ENCODE measurements at regions not wholly inside any gene's neighbourhood (a gene's known extent, or its start where the extent isn't known, plus 50 kb on each side); places are given as distances from the start of the nearest gene placed in this dataset.

DNA sequence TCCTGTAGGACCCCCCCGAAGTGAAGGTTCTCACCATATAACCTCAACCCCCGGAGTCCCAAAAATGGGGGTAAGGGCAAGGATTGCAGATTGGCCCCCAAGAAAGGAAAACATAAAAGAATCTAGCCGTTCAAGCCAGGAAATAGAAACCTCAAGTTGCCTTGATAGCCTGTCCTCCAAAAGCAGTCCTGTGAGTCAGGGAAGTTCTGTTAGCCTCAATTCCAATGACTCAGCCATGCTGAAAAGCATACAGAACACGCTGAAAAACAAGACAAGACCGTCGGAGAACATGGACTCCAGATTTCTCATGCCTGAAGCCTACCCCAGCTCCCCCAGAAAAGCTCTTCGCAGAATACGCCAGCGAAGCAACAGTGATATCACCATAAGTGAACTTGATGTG lies 344.2 kb upstream of the RGS6 start:
- TF ChIP-seq, protein P1, sequence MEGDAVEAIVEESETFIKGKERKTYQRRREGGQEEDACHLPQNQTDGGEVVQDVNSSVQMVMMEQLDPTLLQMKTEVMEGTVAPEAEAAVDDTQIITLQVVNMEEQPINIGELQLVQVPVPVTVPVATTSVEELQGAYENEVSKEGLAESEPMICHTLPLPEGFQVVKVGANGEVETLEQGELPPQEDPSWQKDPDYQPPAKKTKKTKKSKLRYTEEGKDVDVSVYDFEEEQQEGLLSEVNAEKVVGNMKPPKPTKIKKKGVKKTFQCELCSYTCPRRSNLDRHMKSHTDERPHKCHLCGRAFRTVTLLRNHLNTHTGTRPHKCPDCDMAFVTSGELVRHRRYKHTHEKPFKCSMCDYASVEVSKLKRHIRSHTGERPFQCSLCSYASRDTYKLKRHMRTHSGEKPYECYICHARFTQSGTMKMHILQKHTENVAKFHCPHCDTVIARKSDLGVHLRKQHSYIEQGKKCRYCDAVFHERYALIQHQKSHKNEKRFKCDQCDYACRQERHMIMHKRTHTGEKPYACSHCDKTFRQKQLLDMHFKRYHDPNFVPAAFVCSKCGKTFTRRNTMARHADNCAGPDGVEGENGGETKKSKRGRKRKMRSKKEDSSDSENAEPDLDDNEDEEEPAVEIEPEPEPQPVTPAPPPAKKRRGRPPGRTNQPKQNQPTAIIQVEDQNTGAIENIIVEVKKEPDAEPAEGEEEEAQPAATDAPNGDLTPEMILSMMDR (IDR thresholded peaks at IDR 0.05; ENCODE audit: low read depth, low read length, missing input control) = no peak
- no peak for TF ChIP-seq YY1 (IDR thresholded peaks at IDR 0.05)
- TF ChIP-seq, protein P2, sequence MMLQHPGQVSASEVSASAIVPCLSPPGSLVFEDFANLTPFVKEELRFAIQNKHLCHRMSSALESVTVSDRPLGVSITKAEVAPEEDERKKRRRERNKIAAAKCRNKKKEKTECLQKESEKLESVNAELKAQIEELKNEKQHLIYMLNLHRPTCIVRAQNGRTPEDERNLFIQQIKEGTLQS (IDR thresholded peaks at IDR 0.05) = no peak
- TF ChIP-seq TAF1 (conservative IDR thresholded peaks at IDR 0.05) = no peak
- TF ChIP-seq RAD21 (IDR thresholded peaks at IDR 0.05) = no peak
- TF ChIP-seq EGR1 (IDR thresholded peaks at IDR 0.05; ENCODE audit: low read depth in 2 of 2) = no peak
- TF ChIP-seq, protein P3, sequence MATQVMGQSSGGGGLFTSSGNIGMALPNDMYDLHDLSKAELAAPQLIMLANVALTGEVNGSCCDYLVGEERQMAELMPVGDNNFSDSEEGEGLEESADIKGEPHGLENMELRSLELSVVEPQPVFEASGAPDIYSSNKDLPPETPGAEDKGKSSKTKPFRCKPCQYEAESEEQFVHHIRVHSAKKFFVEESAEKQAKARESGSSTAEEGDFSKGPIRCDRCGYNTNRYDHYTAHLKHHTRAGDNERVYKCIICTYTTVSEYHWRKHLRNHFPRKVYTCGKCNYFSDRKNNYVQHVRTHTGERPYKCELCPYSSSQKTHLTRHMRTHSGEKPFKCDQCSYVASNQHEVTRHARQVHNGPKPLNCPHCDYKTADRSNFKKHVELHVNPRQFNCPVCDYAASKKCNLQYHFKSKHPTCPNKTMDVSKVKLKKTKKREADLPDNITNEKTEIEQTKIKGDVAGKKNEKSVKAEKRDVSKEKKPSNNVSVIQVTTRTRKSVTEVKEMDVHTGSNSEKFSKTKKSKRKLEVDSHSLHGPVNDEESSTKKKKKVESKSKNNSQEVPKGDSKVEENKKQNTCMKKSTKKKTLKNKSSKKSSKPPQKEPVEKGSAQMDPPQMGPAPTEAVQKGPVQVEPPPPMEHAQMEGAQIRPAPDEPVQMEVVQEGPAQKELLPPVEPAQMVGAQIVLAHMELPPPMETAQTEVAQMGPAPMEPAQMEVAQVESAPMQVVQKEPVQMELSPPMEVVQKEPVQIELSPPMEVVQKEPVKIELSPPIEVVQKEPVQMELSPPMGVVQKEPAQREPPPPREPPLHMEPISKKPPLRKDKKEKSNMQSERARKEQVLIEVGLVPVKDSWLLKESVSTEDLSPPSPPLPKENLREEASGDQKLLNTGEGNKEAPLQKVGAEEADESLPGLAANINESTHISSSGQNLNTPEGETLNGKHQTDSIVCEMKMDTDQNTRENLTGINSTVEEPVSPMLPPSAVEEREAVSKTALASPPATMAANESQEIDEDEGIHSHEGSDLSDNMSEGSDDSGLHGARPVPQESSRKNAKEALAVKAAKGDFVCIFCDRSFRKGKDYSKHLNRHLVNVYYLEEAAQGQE (IDR thresholded peaks at IDR 0.05) = no peak
